SK-N-MC (cell line): ENCODE measurements at regions not wholly inside any gene's neighbourhood (a gene's known extent, or its start where the extent isn't known, plus 50 kb on each side); places are given as distances from the start of the nearest gene placed in this dataset.
"Not testable (repeated sequence)": the region's sequence is repeated elsewhere in the genome, so short reads cannot be mapped to it uniquely, and the experiment has no call there.

Experiments used
- DNase-seq: peaks from one replicate; pipeline ENCODE4 v3.0.0-alpha.2; 2011; ENCODE audit warnings: low read depth, low spot score
- H3K27ac ChIP-seq: fragments of 200-600 bp; sonication (generic); 2 replicates; pipeline ENCODE4 v1.5.1; 2016; ENCODE audit warnings: mixed run types
- H3K36me3 ChIP-seq: fragments of 200-600 bp; sonication (generic); 2 replicates; pipeline ENCODE4 v1.6.1; 2017; ENCODE audit warnings: antibody characterized with exemption, low read length, mixed read lengths; ENCODE audit not compliant: insufficient read depth
- H3K4me3 ChIP-seq: fragments of 200-600 bp; sonication (generic); 2 replicates; pipeline ENCODE4 v1.5.1; 2016
- H3K9ac ChIP-seq: fragments of 200-600 bp; sonication (generic); 2 replicates; pipeline ENCODE4 v1.8.0; 2017; ENCODE audit warnings: mixed run types, mixed read lengths; ENCODE audit not compliant: insufficient read length
- H3K9me3 ChIP-seq: fragments of 200-600 bp; sonication (generic); 2 replicates; pipeline ENCODE4 v1.6.1; 2017; ENCODE audit warnings: low read depth, mild to moderate bottlenecking, antibody characterized with exemption, low read length, moderate library complexity, mixed read lengths
- EZH2 ChIP-seq: fragments of 200-600 bp; sonication (generic); IDR thresholded peaks from one replicate; pipeline ENCODE4 v1.6.1; 2017; ENCODE audit warnings: antibody characterized with exemption
- FOXP2 ChIP-seq: optimal IDR thresholded peaks from 2 replicates; pipeline ENCODE3; 2011; ENCODE audit warnings: mild to moderate bottlenecking, moderate library complexity; ENCODE audit not compliant: insufficient read depth; ENCODE audit errors: extremely low read length, control extremely low read depth
- POLR2AphosphoS5 ChIP-seq: IDR thresholded peaks from 2 replicates; pipeline ENCODE4 v1.6.1; 2012; ENCODE audit warnings: mild to moderate bottlenecking, low read depth, low read length, borderline replicate concordance

- TF ChIP-seq POLR2AphosphoS5: no peak
- TF ChIP-seq FOXP2: no peak
- no peak for TF ChIP-seq EZH2
- Histone ChIP-seq H3K9me3 (no peaks in the 10 kb centered on the region), H3K4me3 (peak overlapping the region; percentile 75), H3K9ac (no peak overlapping the region), H3K27ac (0 out of 2 replicates have a peak overlapping the region, but pooled peaks have one; percentile 46), H3K36me3 (peaks cover 10% of the 10 kb centered on the region; the same call in 1 of the 2 replicates)
- no peak for DNase-seq
Observed at GRCh38 chr10:25738776-25739175, 195.3 kb upstream of the MYO3A start.

- H3K9ac ChIP-seq: peak overlapping the region; percentile 37
- peak; percentile 84 for DNase-seq
- H3K36me3 ChIP-seq: no peaks in the 10 kb centered on the region
- H3K4me3 ChIP-seq: peak overlapping the region; percentile 81
- peak overlapping the region; percentile 99 for H3K27ac ChIP-seq
- no peak for TF ChIP-seq EZH2
- no peak; the same call in 1 of the 2 replicates for TF ChIP-seq POLR2AphosphoS5
- no peak for TF ChIP-seq FOXP2
- H3K9me3 ChIP-seq: no peaks in the 10 kb centered on the region
Observed at GRCh38 chr10:25743832-25744231, 190.2 kb upstream of the MYO3A start.

GRCh38 chr10:25744574-25744973 lies 189.5 kb upstream of the MYO3A start:
- Histone ChIP-seq H3K36me3 (no peaks in the 10 kb centered on the region), H3K9ac (peak overlapping the region; percentile 59), H3K27ac (peak overlapping the region; percentile 99), H3K9me3 (no peaks in the 10 kb centered on the region), H3K4me3 (peak overlapping the region; percentile 63)
- TF ChIP-seq POLR2AphosphoS5: no peak
- no peak for TF ChIP-seq EZH2
- no peak for TF ChIP-seq FOXP2
- peak; percentile 69 for DNase-seq

DNA sequence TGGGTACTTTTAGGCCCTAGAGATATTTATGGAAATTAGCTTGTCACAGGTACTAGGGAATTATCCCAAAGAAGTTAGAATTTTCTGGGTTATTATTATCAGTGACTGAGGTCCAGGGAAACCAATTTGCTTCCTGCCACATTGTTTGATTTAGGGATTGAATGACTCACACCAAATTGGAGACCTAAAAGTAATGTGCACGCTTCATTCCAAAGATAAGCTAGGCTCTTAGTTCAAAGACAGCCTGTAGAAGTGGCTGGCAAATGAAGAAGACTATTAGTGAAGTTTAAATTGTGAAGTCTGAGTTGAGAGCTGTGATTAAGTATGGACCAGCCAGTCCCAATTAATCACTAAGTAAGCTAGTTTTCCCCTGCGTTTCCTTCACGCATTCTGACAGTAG lies 188.1 kb upstream of the MYO3A start:
- DNase-seq: no peak
- TF ChIP-seq EZH2 (no peak), FOXP2 (no peak), POLR2AphosphoS5 (no peak)
- peak overlapping the region; percentile 63 for H3K4me3 ChIP-seq
- peak overlapping the region; percentile 59 for H3K9ac ChIP-seq
- no peaks in the 10 kb centered on the region for H3K9me3 ChIP-seq
- H3K36me3 ChIP-seq: no peaks in the 10 kb centered on the region
- H3K27ac ChIP-seq: peak overlapping the region; percentile 99

DNA sequence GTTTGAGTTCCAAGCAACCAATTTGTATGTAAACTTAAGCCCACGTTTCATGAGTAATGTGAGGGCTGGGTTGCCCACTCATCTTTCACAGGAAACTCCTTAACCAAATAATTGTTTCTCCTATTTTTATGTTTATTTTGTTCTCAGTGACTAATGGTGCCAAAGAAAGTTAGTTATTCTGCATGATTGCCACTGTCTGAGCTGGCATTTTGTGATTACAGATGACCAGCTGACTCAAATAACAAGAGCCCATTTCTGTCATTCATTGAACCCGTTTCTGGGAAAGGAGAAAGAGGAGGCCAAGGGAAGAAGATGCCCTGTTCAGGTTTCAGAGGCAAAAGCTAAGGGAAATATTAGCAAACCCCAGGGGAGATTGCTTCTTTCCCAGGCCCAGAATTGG lies 186.9 kb upstream of the MYO3A start:
- no peak for TF ChIP-seq FOXP2
- TF ChIP-seq POLR2AphosphoS5: no peak
- no peak for TF ChIP-seq EZH2
- H3K9me3 ChIP-seq: no peaks in the 10 kb centered on the region
- no peak overlapping the region for H3K4me3 ChIP-seq
- H3K36me3 ChIP-seq: no peaks in the 10 kb centered on the region
- H3K27ac ChIP-seq: peak overlapping the region; percentile 99
- H3K9ac ChIP-seq: no peak overlapping the region
- DNase-seq: no peak

- no peak overlapping the region for H3K27ac ChIP-seq
- H3K9ac ChIP-seq: no peak overlapping the region
- no peak overlapping the region for H3K4me3 ChIP-seq
- TF ChIP-seq FOXP2: no peak
- TF ChIP-seq EZH2: no peak
- TF ChIP-seq POLR2AphosphoS5: no peak
- DNase-seq: no peak
- no peaks in the 10 kb centered on the region for H3K9me3 ChIP-seq
- H3K36me3 ChIP-seq: no peaks in the 10 kb centered on the region
Observed at GRCh38 chr10:25748509-25748908, 185.5 kb upstream of the MYO3A start.

DNA sequence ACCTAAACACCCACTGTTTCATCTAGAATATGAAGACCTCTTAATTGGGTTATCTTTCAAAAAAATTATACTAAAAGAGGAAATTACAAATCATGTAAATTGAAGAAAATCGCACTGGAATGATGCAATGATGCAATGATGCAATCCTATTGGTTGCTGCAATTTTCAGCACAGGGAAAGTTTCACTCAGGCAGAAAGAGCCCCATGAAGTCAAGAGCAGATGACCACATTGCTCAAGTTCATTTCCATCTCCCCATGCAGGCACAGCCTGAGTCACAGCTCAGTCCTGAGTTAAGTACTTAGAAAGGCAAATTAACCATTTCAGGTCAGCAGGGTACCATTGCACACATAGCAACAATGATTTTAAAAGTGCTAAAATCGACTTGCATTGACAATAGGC lies 180.3 kb upstream of the MYO3A start:
- DNase-seq: no peak
- Histone ChIP-seq H3K9ac (no peak overlapping the region), H3K4me3 (no peak overlapping the region)

DNA sequence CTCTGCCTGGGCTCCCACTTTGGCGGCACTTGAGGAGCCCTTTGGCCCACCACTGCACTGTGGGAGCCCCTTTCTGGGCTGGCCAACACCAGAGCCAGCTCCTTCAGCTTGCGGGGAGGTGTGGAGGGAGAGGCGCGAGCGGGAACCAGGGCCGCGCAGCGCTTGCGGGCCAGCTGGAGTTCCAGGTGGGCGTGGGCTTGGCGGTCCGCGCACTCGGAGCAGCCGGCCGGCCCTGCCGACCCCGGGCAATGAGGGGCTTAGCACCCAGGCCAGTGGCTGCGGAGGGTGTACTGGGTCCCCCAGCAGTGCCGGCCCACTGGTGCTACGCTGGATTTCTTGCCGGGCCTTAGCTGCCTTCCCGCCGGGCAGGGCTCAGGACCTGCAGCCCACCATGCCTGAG lies 178.2 kb upstream of the MYO3A start:
- not testable (repeated sequence) for H3K9ac ChIP-seq, H3K9me3 ChIP-seq, H3K36me3 ChIP-seq, DNase-seq, H3K27ac ChIP-seq, H3K4me3 ChIP-seq

More for the DNA sequence above, 180.3 kb upstream of the MYO3A start:
- H3K27ac ChIP-seq: peak overlapping the region; percentile 25; the same call in 1 of the 2 replicates
- H3K9me3 ChIP-seq: no peaks in the 10 kb centered on the region
- TF ChIP-seq EZH2 (no peak), POLR2AphosphoS5 (no peak), FOXP2 (no peak)
- H3K36me3 ChIP-seq: no peaks in the 10 kb centered on the region

- no peak overlapping the region for H3K27ac ChIP-seq
- no peaks in the 10 kb centered on the region for H3K36me3 ChIP-seq
- no peak for TF ChIP-seq EZH2
- no peak for TF ChIP-seq POLR2AphosphoS5
- TF ChIP-seq FOXP2: no peak
- no peaks in the 10 kb centered on the region for H3K9me3 ChIP-seq
- DNase-seq: no peak
- no peak overlapping the region for H3K9ac ChIP-seq
- H3K4me3 ChIP-seq: no peak overlapping the region
Observed at GRCh38 chr10:25756784-25757183, 177.2 kb upstream of the MYO3A start.
